Thyroid gland (tissue), 4 donors: ENCODE measurements at regions not wholly inside any gene's neighbourhood (a gene's known extent, or its start where the extent isn't known, plus 50 kb on each side); places are given as distances from the start of the nearest gene placed in this dataset.

Experiments used
- DNase-seq, 2 donors: peaks; one replicate each; pipeline ENCODE4 v3.0.0-alpha.2; 2019
- H3K27ac ChIP-seq, 3 donors: fragments of 200-600 bp; sonication (generic); 1 replicate in 2 of 3; 2 replicates in 1 of 3; pipeline ENCODE4 v1.5.1; 2016 to 2019; ENCODE audit warnings: mild to moderate bottlenecking in 1 of 3, moderate library complexity in 1 of 3
- H3K27me3 ChIP-seq: fragments of 200-600 bp; sonication (generic); one replicate; pipeline ENCODE4 v1.5.1; 2019
- H3K36me3 ChIP-seq, 2 donors: fragments of 200-600 bp; sonication (generic); one replicate each; pipeline ENCODE4 v1.5.1; 2016 to 2019
- H3K4me1 ChIP-seq, 2 donors: fragments of 200-600 bp; sonication (generic); one replicate each; pipeline ENCODE4 v1.5.1; 2017 to 2019
- H3K4me3 ChIP-seq, 3 donors: fragments of 200-600 bp; sonication (generic); replicated peaks in 1 of 3; 1 replicate in 2 of 3; 2 replicates in 1 of 3; pipeline ENCODE4 v1.5.1; 2016; ENCODE audit warnings: mild to moderate bottlenecking in 1 of 3
- H3K9me3 ChIP-seq: fragments of 200-600 bp; sonication (generic); one replicate; pipeline ENCODE4 v1.5.1; 2017
- POLR2A ChIP-seq, 2 donors: fragments of 450-650 bp; IDR thresholded peaks; one replicate each; pipeline ENCODE4 v1.6.1; 2017; ENCODE audit warnings: antibody characterized with exemption in 2 of 2, mild to moderate bottlenecking in 2 of 2, moderate library complexity in 1 of 2
- WGBS, 2 donors: methylation state at CpG; one replicate each; pipeline ENCODE4 v1.1.5; 2017; 5-methylcytosine and 5-hydroxymethylcytosine counted together
- intact Hi-C: fragments of 100-400 bp; cut with DNase I; formaldehyde crosslinking; loops from one replicate; pipeline ENCODE4 v1.15.1; 2023
- TF ChIP-seq, protein P1 (sequence below), 6 experiments: fragments of 200-600 bp in 3 of 6; fragments of 450-650 bp in 3 of 6; sonication (generic) in 3 of 6; IDR thresholded peaks; one replicate each; pipeline ENCODE4 v1.5.1; 2016 to 2019; ENCODE audit warnings: antibody characterized with exemption in 6 of 6, mild to moderate bottlenecking in 2 of 6, inconsistent platforms in 1 of 6, moderate library complexity in 1 of 6

DNA sequence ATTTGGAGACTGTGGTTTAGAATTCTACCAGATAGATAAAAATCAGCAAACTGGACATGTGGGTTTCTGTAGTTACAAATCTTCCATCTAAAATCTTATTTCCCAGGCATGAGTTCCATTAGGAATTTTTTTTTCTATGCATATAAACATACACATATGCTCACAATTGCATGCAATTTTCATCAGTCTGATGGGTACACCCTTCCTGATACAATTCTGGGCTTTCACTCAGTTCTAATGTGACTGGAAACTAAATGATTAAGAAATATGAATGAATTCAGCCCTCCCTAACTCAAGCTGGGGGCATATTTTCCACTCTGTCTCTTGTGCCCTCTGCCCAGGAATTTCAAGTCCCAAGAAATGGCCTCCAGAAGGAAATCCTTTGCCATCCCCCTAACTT is 187.1 kb downstream of the SNX19 start:
- H3K9me3 ChIP-seq = no peaks in the 10 kb centered on the region
- intact Hi-C loops = no loop called here
- H3K36me3 ChIP-seq = no peaks in the 10 kb centered on the region
- TF ChIP-seq, protein P1, sequence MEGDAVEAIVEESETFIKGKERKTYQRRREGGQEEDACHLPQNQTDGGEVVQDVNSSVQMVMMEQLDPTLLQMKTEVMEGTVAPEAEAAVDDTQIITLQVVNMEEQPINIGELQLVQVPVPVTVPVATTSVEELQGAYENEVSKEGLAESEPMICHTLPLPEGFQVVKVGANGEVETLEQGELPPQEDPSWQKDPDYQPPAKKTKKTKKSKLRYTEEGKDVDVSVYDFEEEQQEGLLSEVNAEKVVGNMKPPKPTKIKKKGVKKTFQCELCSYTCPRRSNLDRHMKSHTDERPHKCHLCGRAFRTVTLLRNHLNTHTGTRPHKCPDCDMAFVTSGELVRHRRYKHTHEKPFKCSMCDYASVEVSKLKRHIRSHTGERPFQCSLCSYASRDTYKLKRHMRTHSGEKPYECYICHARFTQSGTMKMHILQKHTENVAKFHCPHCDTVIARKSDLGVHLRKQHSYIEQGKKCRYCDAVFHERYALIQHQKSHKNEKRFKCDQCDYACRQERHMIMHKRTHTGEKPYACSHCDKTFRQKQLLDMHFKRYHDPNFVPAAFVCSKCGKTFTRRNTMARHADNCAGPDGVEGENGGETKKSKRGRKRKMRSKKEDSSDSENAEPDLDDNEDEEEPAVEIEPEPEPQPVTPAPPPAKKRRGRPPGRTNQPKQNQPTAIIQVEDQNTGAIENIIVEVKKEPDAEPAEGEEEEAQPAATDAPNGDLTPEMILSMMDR (IDR thresholded peaks at IDR 0.05) = no peak
- TF ChIP-seq POLR2A (IDR thresholded peaks at IDR 0.05) = no peak
- no peak overlapping the region for H3K27ac ChIP-seq
- no peak overlapping the region for H3K4me3 ChIP-seq
- no peaks in the 10 kb centered on the region for H3K27me3 ChIP-seq
- peaks cover 6 to 10% of the 10 kb centered on the region in 2 donors for H3K4me1 ChIP-seq
- DNase-seq = no peak

DNA sequence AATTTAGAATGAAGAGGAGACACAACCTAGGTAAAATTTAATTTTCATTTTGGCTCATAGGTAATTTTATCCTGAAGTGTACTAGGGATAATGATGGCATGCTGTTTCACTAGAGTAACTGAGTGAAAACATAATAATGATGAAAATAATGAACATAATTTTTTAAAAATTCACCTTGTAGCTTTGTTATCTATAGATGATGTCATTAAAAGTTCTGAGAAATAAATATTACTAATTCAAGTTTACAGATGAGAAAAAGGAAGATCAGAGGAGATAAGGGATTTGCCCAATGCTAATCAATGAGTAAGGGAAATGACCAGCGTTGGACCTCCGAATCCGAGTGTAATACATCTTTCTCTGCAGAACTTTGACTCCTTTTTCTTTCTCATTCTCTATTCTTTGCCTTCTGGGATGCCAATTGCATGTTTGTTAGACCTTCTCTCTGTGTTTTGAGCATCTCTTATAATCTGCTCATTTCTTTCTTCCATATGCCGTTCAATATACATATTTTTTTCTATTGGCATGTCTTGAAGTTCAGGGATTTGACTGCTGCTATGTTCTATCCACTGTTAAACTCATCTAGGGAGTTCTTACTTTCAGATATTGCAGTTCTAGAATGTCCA is 186.5 kb downstream of the SNX19 start:
- no peak for DNase-seq
- intact Hi-C loops = no loop called here
- no peaks in the 10 kb centered on the region for H3K9me3 ChIP-seq
- TF ChIP-seq POLR2A (IDR thresholded peaks at IDR 0.05) = no peak
- TF ChIP-seq, protein P1 (IDR thresholded peaks at IDR 0.05) = no peak
- no peak overlapping the region for H3K4me3 ChIP-seq
- 94% methylated on average over 4 of the region's 4 CpGs for WGBS, 2 donors
- H3K36me3 ChIP-seq = no peaks in the 10 kb centered on the region
- H3K27me3 ChIP-seq = no peaks in the 10 kb centered on the region
- no peak overlapping the region for H3K27ac ChIP-seq
- H3K4me1 ChIP-seq = peaks cover 6 to 10% of the 10 kb centered on the region in 2 donors

DNA sequence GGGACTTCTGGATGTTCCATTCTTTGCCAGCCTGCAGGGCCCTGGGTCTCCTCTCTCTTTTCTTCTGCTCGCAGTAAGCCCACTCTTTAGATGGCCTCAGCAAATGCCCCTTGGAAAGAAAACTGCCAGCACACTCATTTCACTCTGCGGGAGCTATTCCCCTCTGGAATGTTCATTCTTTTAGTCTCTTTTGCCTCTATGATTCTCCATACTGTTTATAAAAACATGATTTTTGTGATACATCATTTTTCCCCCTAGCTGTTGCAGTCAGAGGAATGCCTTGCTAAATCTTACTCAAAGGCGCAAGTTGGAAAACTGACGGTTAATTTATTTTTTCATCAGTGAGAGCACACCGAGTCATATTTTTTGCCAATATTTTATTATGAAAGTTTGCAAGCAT is 184.9 kb downstream of the SNX19 start:
- intact Hi-C loops = no loop called here
- Histone ChIP-seq H3K27me3 (no peaks in the 10 kb centered on the region), H3K4me1 (peaks cover 5 to 6% of the 10 kb centered on the region in 2 donors), H3K27ac (no peak overlapping the region), H3K36me3 (no peaks in the 10 kb centered on the region), H3K4me3 (no peak overlapping the region), H3K9me3 (no peaks in the 10 kb centered on the region)
- TF ChIP-seq, protein P1 (IDR thresholded peaks at IDR 0.05) = no peak
- no peak for TF ChIP-seq POLR2A (IDR thresholded peaks at IDR 0.05)
- 91 to 93% methylated on average over 5 of the region's 5 CpGs for WGBS, 2 donors
- DNase-seq = no peak

DNA sequence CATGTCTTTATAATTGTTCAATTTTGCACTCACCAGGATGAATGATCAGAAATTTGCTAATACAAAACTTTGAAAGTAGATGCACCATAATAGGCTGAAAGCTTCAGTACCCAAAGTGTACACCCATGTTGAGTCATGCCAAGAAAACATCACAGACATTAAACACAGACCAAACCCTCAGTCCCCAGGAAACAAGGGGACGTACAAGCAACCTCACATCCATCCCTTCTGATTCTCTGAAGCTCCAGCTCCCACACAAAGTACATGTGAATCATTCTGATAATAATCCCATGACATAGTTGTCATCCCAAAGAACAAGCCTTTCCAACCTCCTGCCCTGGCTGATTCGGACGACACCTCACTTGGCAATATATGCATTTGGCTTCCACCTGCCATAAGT is 183.8 kb downstream of the SNX19 start:
- Histone ChIP-seq H3K9me3 (no peaks in the 10 kb centered on the region), H3K27me3 (no peaks in the 10 kb centered on the region), H3K4me3 (no peak overlapping the region), H3K36me3 (no peaks in the 10 kb centered on the region), H3K27ac (no peak overlapping the region), H3K4me1 (peaks cover 0 to 6% of the 10 kb centered on the region in 2 donors)
- TF ChIP-seq, protein P1 (IDR thresholded peaks at IDR 0.05) = no peak
- TF ChIP-seq POLR2A (IDR thresholded peaks at IDR 0.05) = no peak
- intact Hi-C loops = no loop called here
- 87 to 92% methylated on average over 3 of the region's 3 CpGs for WGBS, 2 donors
- no peak for DNase-seq

DNA sequence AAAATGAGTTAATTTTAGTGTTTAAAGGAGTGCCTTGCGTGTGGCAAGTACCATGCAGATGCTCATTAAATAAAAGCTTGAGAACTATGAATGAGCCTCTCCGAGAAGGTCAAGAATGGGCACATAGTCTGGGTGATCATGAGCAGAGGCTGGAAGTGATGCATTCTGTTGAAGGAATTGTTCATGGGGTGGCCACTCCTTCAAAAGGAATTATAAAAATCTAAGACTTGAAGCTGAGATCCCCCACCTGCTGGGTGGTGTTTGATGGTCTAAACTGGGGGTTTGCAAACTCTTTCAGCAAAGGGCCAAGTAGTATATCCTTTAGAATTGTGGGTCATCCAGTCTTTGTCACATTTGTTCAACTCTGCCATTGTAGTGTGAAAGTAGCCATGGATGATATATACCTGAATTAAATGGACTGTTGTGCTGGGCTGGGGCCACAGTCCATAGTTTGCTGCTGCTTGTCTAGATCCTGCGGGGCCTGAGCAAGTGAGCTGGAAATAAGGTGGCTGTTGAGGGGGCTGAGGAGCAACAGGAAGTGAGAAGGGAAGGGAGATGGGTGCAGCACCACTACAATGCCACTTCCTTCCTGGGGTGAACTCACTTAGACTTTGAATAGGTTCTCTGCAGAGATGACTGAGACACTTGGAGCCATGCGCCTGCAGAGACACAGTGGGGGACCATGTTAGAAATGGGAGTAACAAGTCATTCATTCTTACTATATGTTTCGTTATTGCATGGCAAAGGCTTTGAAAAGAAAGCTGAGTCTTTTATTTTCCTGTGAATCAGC is 179.0 kb downstream of the SNX19 start:
- 83 to 91% methylated on average over 5 of the region's 5 CpGs for WGBS, 2 donors
- Histone ChIP-seq H3K27ac (no peak overlapping the region), H3K27me3 (no peaks in the 10 kb centered on the region), H3K9me3 (no peaks in the 10 kb centered on the region), H3K36me3 (no peaks in the 10 kb centered on the region), H3K4me1 (no peaks in the 10 kb centered on the region), H3K4me3 (no peak overlapping the region)
- DNase-seq = no peak
- intact Hi-C loops = no loop called here
- TF ChIP-seq, protein P1 (IDR thresholded peaks at IDR 0.05) = no peak
- no peak for TF ChIP-seq POLR2A (IDR thresholded peaks at IDR 0.05)
